ENCODE measurements at regions not wholly inside any gene's neighbourhood (a gene's known extent, or its start where the extent isn't known, plus 50 kb on each side); places are given as distances from the start of the nearest gene placed in this dataset.

DNA sequence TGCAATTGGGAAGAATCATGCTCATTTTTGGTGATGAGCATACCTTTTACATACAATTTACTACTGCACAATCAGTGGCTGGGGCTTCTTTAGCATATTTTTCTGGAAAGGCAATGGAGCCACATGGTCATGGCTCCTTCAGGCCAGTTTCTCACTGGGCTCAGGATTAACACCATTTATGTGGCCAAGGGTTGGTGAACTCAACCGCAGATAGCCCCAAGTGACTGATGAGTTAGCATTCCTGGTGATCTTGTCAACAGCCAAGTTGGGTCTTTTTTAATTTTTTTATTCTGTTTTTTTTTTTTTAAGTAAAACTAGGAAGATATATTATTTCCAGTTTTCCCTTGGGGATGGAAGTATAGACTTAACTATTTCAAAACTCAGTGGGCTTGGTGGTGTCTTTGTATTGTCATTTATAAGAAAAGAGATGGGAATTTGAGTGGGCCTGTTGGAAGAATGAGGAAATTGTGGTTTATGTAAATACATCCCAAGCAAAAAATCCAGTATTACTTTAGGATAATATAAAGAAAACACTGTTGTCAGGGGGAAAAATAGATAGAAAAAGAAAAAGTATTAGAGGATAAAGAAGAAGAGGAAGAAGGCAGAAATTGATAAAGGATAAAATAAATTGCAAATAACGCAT, 397.4 kb downstream of the MAFB start:
- ChIA-PET POLR2A (no interaction called here), CTCF (no interaction called here)
- Histone ChIP-seq H3K36me3 (ENCODE audit: control insufficient read depth in 2 of 2, insufficient read depth in 1 of 2, low read length in 2 of 2) (no peaks in the 10 kb centered on the region), H3K9me3 (ENCODE audit: control insufficient read depth, insufficient read depth, low read depth, low read length) (no peaks in the 10 kb centered on the region), H3K4me3 (ENCODE audit: low read depth, low read length) (no peak overlapping the region), H3K4me1 (ENCODE audit: control insufficient read depth, insufficient read depth, low read length) (no peaks in the 10 kb centered on the region), H3K27ac (ENCODE audit: extremely low read depth, low read depth, low read length) (no peak overlapping the region)
- TF ChIP-seq ZNF280D (tag by site-specific recombination; IDR thresholded peaks at IDR 0.05) (no peak), ZNF138 (tag by site-specific recombination; IDR thresholded peaks at IDR 0.05; ENCODE audit: borderline replicate concordance) (no peak), MZF1 (tag by site-specific recombination; IDR thresholded peaks at IDR 0.05; ENCODE audit: borderline replicate concordance) (no peak), ZNF202 (tag by site-specific recombination; IDR thresholded peaks at IDR 0.05; ENCODE audit: borderline replicate concordance) (no peak), ZNF335 (tag by site-specific recombination; conservative IDR thresholded peaks at IDR 0.05) (no peak), ZNF561 (tag by site-specific recombination; IDR thresholded peaks at IDR 0.05; ENCODE audit: borderline replicate concordance) (no peak), ZXDB (tag by site-specific recombination; IDR thresholded peaks at IDR 0.05) (no peak), REPIN1 (tag by site-specific recombination; IDR thresholded peaks at IDR 0.05; ENCODE audit: low read depth) (no peak), ZNF701 (tag by site-specific recombination; IDR thresholded peaks at IDR 0.05) (no peak), PRDM1 (tag by site-specific recombination; IDR thresholded peaks at IDR 0.05) (no peak), ZNF280C (tag by site-specific recombination; IDR thresholded peaks at IDR 0.05) (no peak), ZNF175 (tag by site-specific recombination; IDR thresholded peaks at IDR 0.05) (no peak), ZNF837 (tag by site-specific recombination; IDR thresholded peaks at IDR 0.05) (no peak), ZBTB7A (tag by site-specific recombination; IDR thresholded peaks at IDR 0.05; ENCODE audit: low read depth) (no peak), ZNF394 (tag by site-specific recombination; IDR thresholded peaks at IDR 0.05; ENCODE audit: borderline replicate concordance) (no peak), ZNF19 (tag by site-specific recombination; IDR thresholded peaks at IDR 0.05; ENCODE audit: low read depth) (no peak)
- TF ChIP-seq, protein P1, sequence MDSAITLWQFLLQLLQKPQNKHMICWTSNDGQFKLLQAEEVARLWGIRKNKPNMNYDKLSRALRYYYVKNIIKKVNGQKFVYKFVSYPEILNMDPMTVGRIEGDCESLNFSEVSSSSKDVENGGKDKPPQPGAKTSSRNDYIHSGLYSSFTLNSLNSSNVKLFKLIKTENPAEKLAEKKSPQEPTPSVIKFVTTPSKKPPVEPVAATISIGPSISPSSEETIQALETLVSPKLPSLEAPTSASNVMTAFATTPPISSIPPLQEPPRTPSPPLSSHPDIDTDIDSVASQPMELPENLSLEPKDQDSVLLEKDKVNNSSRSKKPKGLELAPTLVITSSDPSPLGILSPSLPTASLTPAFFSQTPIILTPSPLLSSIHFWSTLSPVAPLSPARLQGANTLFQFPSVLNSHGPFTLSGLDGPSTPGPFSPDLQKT (IDR thresholded peaks at IDR 0.05; ENCODE audit: borderline replicate concordance, low read depth, low read length) = no peak
- TF ChIP-seq, protein P2, sequence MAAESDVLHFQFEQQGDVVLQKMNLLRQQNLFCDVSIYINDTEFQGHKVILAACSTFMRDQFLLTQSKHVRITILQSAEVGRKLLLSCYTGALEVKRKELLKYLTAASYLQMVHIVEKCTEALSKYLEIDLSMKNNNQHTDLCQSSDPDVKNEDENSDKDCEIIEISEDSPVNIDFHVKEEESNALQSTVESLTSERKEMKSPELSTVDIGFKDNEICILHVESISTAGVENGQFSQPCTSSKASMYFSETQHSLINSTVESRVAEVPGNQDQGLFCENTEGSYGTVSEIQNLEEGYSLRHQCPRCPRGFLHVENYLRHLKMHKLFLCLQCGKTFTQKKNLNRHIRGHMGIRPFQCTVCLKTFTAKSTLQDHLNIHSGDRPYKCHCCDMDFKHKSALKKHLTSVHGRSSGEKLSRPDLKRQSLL (tag by site-specific recombination; IDR thresholded peaks at IDR 0.05) = no peak

DNA sequence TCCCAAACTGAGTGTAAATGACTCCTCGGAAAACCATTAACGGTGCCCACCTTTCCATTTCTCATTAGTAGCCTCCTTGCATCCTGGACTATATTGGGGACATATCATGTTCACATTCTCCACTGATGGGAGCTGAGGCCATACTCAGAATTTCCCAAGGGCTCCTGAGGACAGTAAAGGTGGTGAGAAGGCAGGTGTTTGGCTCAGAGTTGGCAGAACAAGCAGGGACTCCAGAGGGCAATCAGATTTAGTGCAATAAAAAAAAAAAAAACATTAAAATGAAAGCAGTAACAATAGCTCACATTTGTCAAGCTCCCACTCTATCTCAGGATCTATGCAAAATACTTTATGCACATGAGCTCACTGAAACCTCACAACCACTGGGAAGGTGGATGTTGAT, 401.4 kb downstream of the MAFB start:
- POLR2A ChIA-PET = no interaction called here
- H3K36me3 ChIP-seq (ENCODE audit: control insufficient read depth in 2 of 2, insufficient read depth in 1 of 2, low read length in 2 of 2) = no peaks in the 10 kb centered on the region
- no peaks in the 10 kb centered on the region for H3K4me1 ChIP-seq (ENCODE audit: control insufficient read depth, insufficient read depth, low read length)
- no peak overlapping the region for H3K27ac ChIP-seq (ENCODE audit: extremely low read depth, low read depth, low read length)
- no peak for TF ChIP-seq ZNF341 (tag by site-specific recombination; IDR thresholded peaks at IDR 0.05; ENCODE audit: low read depth)
- TF ChIP-seq HOXC10 (CRISPR knock-in tag; IDR thresholded peaks at IDR 0.05) = no peak
- no peak for TF ChIP-seq ZNF664 (tag by site-specific recombination; IDR thresholded peaks at IDR 0.05)
- no peak for TF ChIP-seq ZSCAN23 (tag by site-specific recombination; IDR thresholded peaks at IDR 0.05)
- no peak for TF ChIP-seq HIC1 (tag by site-specific recombination; IDR thresholded peaks at IDR 0.05)
- no peak for TF ChIP-seq ZNF18 (tag by site-specific recombination; IDR thresholded peaks at IDR 0.05)
- no peak overlapping the region for H3K4me3 ChIP-seq (ENCODE audit: low read depth, low read length)
- CTCF ChIA-PET = no interaction called here
- no peaks in the 10 kb centered on the region for H3K9me3 ChIP-seq (ENCODE audit: control insufficient read depth, insufficient read depth, low read depth, low read length)

Data from HEK293 (cell line).